ENCODE measurements at regions not wholly inside any gene's neighbourhood (a gene's known extent, or its start where the extent isn't known, plus 50 kb on each side); places are given as distances from the start of the nearest gene placed in this dataset.

GRCh38 chr6:145272246-145272645, 463.1 kb downstream of the EPM2A start:
- intact Hi-C loops (cut with micrococcal nuclease; ENCODE audit: unreplicated experiment) (no loop called here), in situ Hi-C loops (cut with HindIII; ENCODE audit: low pct_unique_long_range_greater_than_20kb, low sequenced_read_pairs) (no loop called here)
- no TSS peak for BruUV-seq (replicated peaks)
- ChIA-PET POLR2A (no interaction called here), CTCF (no interaction called here)
- DNase-seq (ENCODE audit: low read depth, low spot score) (no peak), ATAC-seq (no peak)
- Histone ChIP-seq H3K9me3 (ENCODE audit: control insufficient read depth, insufficient read depth, low read depth, low read length) (no peaks in the 10 kb centered on the region), H3K4me1 (ENCODE audit: control insufficient read depth, insufficient read depth, low read length) (no peaks in the 10 kb centered on the region), H3K27ac (ENCODE audit: low read length) (no peak overlapping the region), H3K4me3 (ENCODE audit: low read depth in 2 of 2, low read length in 2 of 2) (no peak overlapping the region), H3K36me3 (ENCODE audit: control insufficient read depth, insufficient read depth, low read length) (no peaks in the 10 kb centered on the region), H3K27me3 (ENCODE audit: control insufficient read depth, insufficient read depth, low read length) (no peaks in the 10 kb centered on the region)
- TF ChIP-seq TCF7L2 (IDR thresholded peaks at IDR 0.05; ENCODE audit: low read depth, low read length) (no peak), POLR2AphosphoS5 (IDR thresholded peaks at IDR 0.05; ENCODE audit: low read depth, low read length) (no peak), CTCF (IDR thresholded peaks at IDR 0.05) (no peak), SIN3A (IDR thresholded peaks at IDR 0.05; ENCODE audit: borderline replicate concordance, insufficient read depth, low read depth, low read length) (no peak), REST (IDR thresholded peaks at IDR 0.05; ENCODE audit: insufficient read depth in 1 of 2, low read depth in 2 of 2, low read length in 1 of 2) (no peak)

GRCh38 chr6:145273136-145273535, 462.2 kb downstream of the EPM2A start:
- intact Hi-C loops (cut with micrococcal nuclease; ENCODE audit: unreplicated experiment) (no loop called here), in situ Hi-C loops (cut with HindIII; ENCODE audit: low pct_unique_long_range_greater_than_20kb, low sequenced_read_pairs) (no loop called here)
- no peak for TF ChIP-seq SIN3A (IDR thresholded peaks at IDR 0.05; ENCODE audit: borderline replicate concordance, insufficient read depth, low read depth, low read length)
- no peak for TF ChIP-seq POLR2AphosphoS5 (IDR thresholded peaks at IDR 0.05; ENCODE audit: low read depth, low read length)
- TF ChIP-seq REST (IDR thresholded peaks at IDR 0.05; ENCODE audit: insufficient read depth in 1 of 2, low read depth in 2 of 2, low read length in 1 of 2) = no peak
- no peak for TF ChIP-seq CTCF (IDR thresholded peaks at IDR 0.05)
- no peak for TF ChIP-seq TCF7L2 (IDR thresholded peaks at IDR 0.05; ENCODE audit: low read depth, low read length)
- Histone ChIP-seq H3K9me3 (ENCODE audit: control insufficient read depth, insufficient read depth, low read depth, low read length) (no peaks in the 10 kb centered on the region), H3K27ac (ENCODE audit: low read length) (no peak overlapping the region), H3K4me3 (ENCODE audit: low read depth in 2 of 2, low read length in 2 of 2) (no peak overlapping the region), H3K27me3 (ENCODE audit: control insufficient read depth, insufficient read depth, low read length) (no peaks in the 10 kb centered on the region), H3K36me3 (ENCODE audit: control insufficient read depth, insufficient read depth, low read length) (no peaks in the 10 kb centered on the region), H3K4me1 (ENCODE audit: control insufficient read depth, insufficient read depth, low read length) (no peaks in the 10 kb centered on the region)
- POLR2A ChIA-PET = no interaction called here
- CTCF ChIA-PET = no interaction called here
- ATAC-seq (no peak), DNase-seq (ENCODE audit: low read depth, low spot score) (no peak)
- no TSS peak for BruUV-seq (replicated peaks)
